Keratinocyte (primary cell): ENCODE measurements at regions not wholly inside any gene's neighbourhood (a gene's known extent, or its start where the extent isn't known, plus 50 kb on each side); places are given as distances from the start of the nearest gene placed in this dataset.
A peak's percentile ranks its signal among the peaks of the same experiment; 100 is the strongest.

ENCODE experiments used
- DNase-seq: peaks from one replicate; pipeline ENCODE4 v3.0.0-alpha.2; 2011; ENCODE audit warnings: low read depth, missing footprints, low spot score
- FAIRE-seq: peaks from 2 replicates; lab custom pipeline; 2011; peaks lifted over from hg19 to GRCh38; lab: Jason Lieb, UNC
- H2AFZ ChIP-seq: 2 replicates; pipeline ENCODE4 v1.6.0; 2012; ENCODE audit warnings: low read length, control low read depth, inconsistent platforms; ENCODE audit not compliant: control insufficient read depth
- H3K27ac ChIP-seq: 2 replicates; pipeline ENCODE4 v1.5.1; 2011; ENCODE audit warnings: low read length; ENCODE audit not compliant: control insufficient read depth, insufficient read depth
- H3K27me3 ChIP-seq: 3 replicates; pipeline ENCODE4 v1.6.0; 2011; ENCODE audit warnings: low read length; ENCODE audit not compliant: control insufficient read depth, insufficient read depth; ENCODE audit errors: extremely low read depth
- H3K36me3 ChIP-seq, 2 experiments: 2 replicates in 1 of 2; 3 replicates in 1 of 2; pipeline ENCODE4 v1.5.1; 2011; ENCODE audit warnings: low read length in 2 of 2, mild to moderate bottlenecking in 1 of 2; ENCODE audit not compliant: control insufficient read depth in 2 of 2, insufficient read depth in 2 of 2; ENCODE audit errors: extremely low read depth in 1 of 2
- H3K4me1 ChIP-seq: 3 replicates; pipeline ENCODE4 v1.5.1; 2011; ENCODE audit warnings: low read length; ENCODE audit not compliant: control insufficient read depth, insufficient read depth; ENCODE audit errors: extremely low read depth
- H3K4me2 ChIP-seq: 3 replicates; pipeline ENCODE4 v1.6.0; 2011; ENCODE audit warnings: low read depth, low read length; ENCODE audit not compliant: control insufficient read depth, insufficient read depth; ENCODE audit errors: extremely low read depth
- H3K4me3 ChIP-seq, 3 experiments: fragments of 200-600 bp in 1 of 3; sonication (generic) in 1 of 3; 2 replicates in 2 of 3; 3 replicates in 1 of 3; pipeline ENCODE4 v1.5.1; 2011 to 2016; ENCODE audit warnings: low read length in 3 of 3, mild to moderate bottlenecking in 3 of 3, control low read depth in 2 of 3, inconsistent platforms in 1 of 3, low read depth in 1 of 3, mixed read lengths in 1 of 3, mixed run types in 1 of 3, moderate library complexity in 1 of 3; ENCODE audit not compliant: control insufficient read depth in 2 of 3, insufficient read depth in 2 of 3; ENCODE audit errors: extremely low read depth in 1 of 3
- H3K79me2 ChIP-seq: 2 replicates; pipeline ENCODE4 v1.6.0; 2012; ENCODE audit warnings: low read length; ENCODE audit not compliant: control insufficient read depth, insufficient read depth
- H3K9ac ChIP-seq: 3 replicates; pipeline ENCODE4 v1.6.0; 2011; ENCODE audit warnings: low read length; ENCODE audit not compliant: control insufficient read depth, insufficient read depth; ENCODE audit errors: extremely low read depth
- H3K9me1 ChIP-seq: 3 replicates; pipeline ENCODE4 v1.6.0; 2011; ENCODE audit warnings: low read length; ENCODE audit not compliant: control insufficient read depth, insufficient read depth; ENCODE audit errors: extremely low read depth
- H3K9me3 ChIP-seq: 2 replicates; pipeline ENCODE4 v1.5.1; 2012; ENCODE audit warnings: low read depth, low read length; ENCODE audit not compliant: control insufficient read depth
- H4K20me1 ChIP-seq: 3 replicates; pipeline ENCODE4 v1.6.0; 2011; ENCODE audit warnings: low read length; ENCODE audit not compliant: control insufficient read depth, insufficient read depth; ENCODE audit errors: extremely low read depth
- CTCF ChIP-seq, 3 experiments: IDR thresholded peaks in 1 of 3; conservative IDR thresholded peaks in 1 of 3; optimal IDR thresholded peaks in 1 of 3; 2 replicates in 2 of 3; 3 replicates in 1 of 3; pipeline versions ENCODE3 to v1.5.1; 2011; ENCODE audit warnings: low read length in 3 of 3, mild to moderate bottlenecking in 3 of 3, moderate library complexity in 2 of 3, control low read depth in 1 of 3, inconsistent platforms in 1 of 3; ENCODE audit not compliant: insufficient read depth in 2 of 3; ENCODE audit errors: extremely low read depth in 1 of 3
- EZH2 ChIP-seq: IDR thresholded peaks from one replicate; pipeline ENCODE4 v1.6.1; 2012; ENCODE audit warnings: inconsistent platforms, mild to moderate bottlenecking, low read length, moderate library complexity
- dilution Hi-C: fragments of 300-500 bp; cut with MboI; formaldehyde crosslinking; loops from one replicate; pipeline ENCODE4 v1.7.0; 2020; ENCODE audit warnings: low sequenced_read_pairs; ENCODE audit not compliant: extremely low pct_ligation_motif_present

- Histone ChIP-seq H3K4me3 (no peak overlapping the region), H3K36me3 (no peaks in the 10 kb centered on the region), H3K4me1 (peaks cover 17% of the 10 kb centered on the region), H3K27me3 (no peaks in the 10 kb centered on the region), H3K9me3 (no peaks in the 10 kb centered on the region), H3K79me2 (no peaks in the 10 kb centered on the region), H3K4me2 (no peak overlapping the region), H3K9me1 (no peaks in the 10 kb centered on the region), H3K9ac (no peak overlapping the region), H3K27ac (no peak overlapping the region), H4K20me1 (no peaks in the 10 kb centered on the region), H2AFZ (no peak overlapping the region)
- DNase-seq (no peak), FAIRE-seq (no peak)
- TF ChIP-seq EZH2 (no peak), CTCF (optimal IDR thresholded peaks at IDR 0.05 in 1 of 3, IDR thresholded peaks at IDR 0.05 in 1 of 3, conservative IDR thresholded peaks at IDR 0.05 in 1 of 3; ENCODE audit: extremely low read depth in 1 of 3, insufficient read depth in 2 of 3, low read length in 3 of 3) (no peak)
- dilution Hi-C loops: no loop called here
These were observed 1279.2 kb upstream of the AUTS2 start for GRCh38 chr7:68319061-68319460.

GRCh38 chr7:68321076-68321639, 1277.1 kb upstream of the AUTS2 start:
- DNase-seq (peak; percentile 64), FAIRE-seq (no peak)
- Histone ChIP-seq H3K4me3 (no peak overlapping the region), H3K9me1 (no peaks in the 10 kb centered on the region), H3K27ac (no peak overlapping the region), H3K9me3 (no peaks in the 10 kb centered on the region), H3K79me2 (no peaks in the 10 kb centered on the region), H3K4me1 (peaks cover 17% of the 10 kb centered on the region), H3K27me3 (no peaks in the 10 kb centered on the region), H3K9ac (no peak overlapping the region), H4K20me1 (no peaks in the 10 kb centered on the region), H3K36me3 (no peaks in the 10 kb centered on the region), H2AFZ (no peak overlapping the region), H3K4me2 (peak overlapping the region; percentile 40)
- dilution Hi-C loops: no loop called here
- TF ChIP-seq EZH2: no peak
- TF ChIP-seq CTCF (optimal IDR thresholded peaks at IDR 0.05 in 1 of 3, IDR thresholded peaks at IDR 0.05 in 1 of 3, conservative IDR thresholded peaks at IDR 0.05 in 1 of 3; ENCODE audit: extremely low read depth in 1 of 3, insufficient read depth in 2 of 3, low read length in 3 of 3): peak in 1 of 3 experiments; percentile 12
